ENCODE measurements at regions not wholly inside any gene's neighbourhood (a gene's known extent, or its start where the extent isn't known, plus 50 kb on each side); places are given as distances from the start of the nearest gene placed in this dataset.
A peak's percentile ranks its signal among the peaks of the same experiment; 100 is the strongest.

DNA sequence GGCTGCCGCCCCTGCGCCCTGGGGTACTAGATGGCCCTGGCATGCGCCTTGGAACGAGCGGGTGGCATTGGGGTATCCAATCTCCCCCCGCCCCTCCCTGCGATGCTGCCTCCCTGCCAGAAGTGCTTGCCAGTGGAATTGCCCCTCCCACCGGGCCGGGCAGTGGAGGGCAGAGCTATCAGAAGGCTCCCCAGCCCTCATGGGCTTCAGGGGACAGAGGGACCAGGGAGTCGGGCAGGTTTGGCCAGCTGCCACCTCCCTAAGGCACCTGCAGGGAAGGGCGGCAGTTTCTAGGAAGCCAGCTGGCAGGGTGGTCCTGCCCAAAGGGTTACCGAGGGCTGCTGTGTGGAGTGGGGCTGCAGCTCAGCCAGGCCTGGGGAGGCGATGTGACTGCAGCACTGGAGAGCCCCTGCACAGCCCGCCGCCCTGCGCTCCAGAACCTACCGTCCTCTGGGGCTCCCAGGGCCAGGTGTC, 52.8 kb upstream of the EGFL7 start:
- Histone ChIP-seq H3K4me1 (ENCODE audit: control insufficient read depth, insufficient read depth, low read length) (peaks cover 9% of the 10 kb centered on the region), H3K9me3 (ENCODE audit: control insufficient read depth, insufficient read depth, low read depth, low read length) (no peaks in the 10 kb centered on the region), H3K27ac (ENCODE audit: low read length) (no peak overlapping the region), H3K4me3 (ENCODE audit: low read depth in 2 of 2, low read length in 2 of 2) (no peak overlapping the region), H3K36me3 (ENCODE audit: control insufficient read depth, insufficient read depth, low read length) (no peaks in the 10 kb centered on the region), H3K27me3 (ENCODE audit: control insufficient read depth, insufficient read depth, low read length) (no peaks in the 10 kb centered on the region)
- in situ Hi-C loops (cut with HindIII; ENCODE audit: low pct_unique_long_range_greater_than_20kb, low sequenced_read_pairs) (no loop called here), intact Hi-C loops (cut with micrococcal nuclease; ENCODE audit: unreplicated experiment) (no loop called here)
- ATAC-seq = peak; percentile 18; the same call in 1 of the 2 replicates
- no TSS peak for BruUV-seq (replicated peaks)
- no peak for TF ChIP-seq TCF7L2 (IDR thresholded peaks at IDR 0.05; ENCODE audit: low read depth, low read length)
- TF ChIP-seq SIN3A (IDR thresholded peaks at IDR 0.05; ENCODE audit: borderline replicate concordance, insufficient read depth, low read depth, low read length) = no peak
- TF ChIP-seq, protein P1, sequence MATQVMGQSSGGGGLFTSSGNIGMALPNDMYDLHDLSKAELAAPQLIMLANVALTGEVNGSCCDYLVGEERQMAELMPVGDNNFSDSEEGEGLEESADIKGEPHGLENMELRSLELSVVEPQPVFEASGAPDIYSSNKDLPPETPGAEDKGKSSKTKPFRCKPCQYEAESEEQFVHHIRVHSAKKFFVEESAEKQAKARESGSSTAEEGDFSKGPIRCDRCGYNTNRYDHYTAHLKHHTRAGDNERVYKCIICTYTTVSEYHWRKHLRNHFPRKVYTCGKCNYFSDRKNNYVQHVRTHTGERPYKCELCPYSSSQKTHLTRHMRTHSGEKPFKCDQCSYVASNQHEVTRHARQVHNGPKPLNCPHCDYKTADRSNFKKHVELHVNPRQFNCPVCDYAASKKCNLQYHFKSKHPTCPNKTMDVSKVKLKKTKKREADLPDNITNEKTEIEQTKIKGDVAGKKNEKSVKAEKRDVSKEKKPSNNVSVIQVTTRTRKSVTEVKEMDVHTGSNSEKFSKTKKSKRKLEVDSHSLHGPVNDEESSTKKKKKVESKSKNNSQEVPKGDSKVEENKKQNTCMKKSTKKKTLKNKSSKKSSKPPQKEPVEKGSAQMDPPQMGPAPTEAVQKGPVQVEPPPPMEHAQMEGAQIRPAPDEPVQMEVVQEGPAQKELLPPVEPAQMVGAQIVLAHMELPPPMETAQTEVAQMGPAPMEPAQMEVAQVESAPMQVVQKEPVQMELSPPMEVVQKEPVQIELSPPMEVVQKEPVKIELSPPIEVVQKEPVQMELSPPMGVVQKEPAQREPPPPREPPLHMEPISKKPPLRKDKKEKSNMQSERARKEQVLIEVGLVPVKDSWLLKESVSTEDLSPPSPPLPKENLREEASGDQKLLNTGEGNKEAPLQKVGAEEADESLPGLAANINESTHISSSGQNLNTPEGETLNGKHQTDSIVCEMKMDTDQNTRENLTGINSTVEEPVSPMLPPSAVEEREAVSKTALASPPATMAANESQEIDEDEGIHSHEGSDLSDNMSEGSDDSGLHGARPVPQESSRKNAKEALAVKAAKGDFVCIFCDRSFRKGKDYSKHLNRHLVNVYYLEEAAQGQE (IDR thresholded peaks at IDR 0.05; ENCODE audit: insufficient read depth in 1 of 2, low read depth in 2 of 2, low read length in 1 of 2) = no peak
- TF ChIP-seq, protein P2, sequence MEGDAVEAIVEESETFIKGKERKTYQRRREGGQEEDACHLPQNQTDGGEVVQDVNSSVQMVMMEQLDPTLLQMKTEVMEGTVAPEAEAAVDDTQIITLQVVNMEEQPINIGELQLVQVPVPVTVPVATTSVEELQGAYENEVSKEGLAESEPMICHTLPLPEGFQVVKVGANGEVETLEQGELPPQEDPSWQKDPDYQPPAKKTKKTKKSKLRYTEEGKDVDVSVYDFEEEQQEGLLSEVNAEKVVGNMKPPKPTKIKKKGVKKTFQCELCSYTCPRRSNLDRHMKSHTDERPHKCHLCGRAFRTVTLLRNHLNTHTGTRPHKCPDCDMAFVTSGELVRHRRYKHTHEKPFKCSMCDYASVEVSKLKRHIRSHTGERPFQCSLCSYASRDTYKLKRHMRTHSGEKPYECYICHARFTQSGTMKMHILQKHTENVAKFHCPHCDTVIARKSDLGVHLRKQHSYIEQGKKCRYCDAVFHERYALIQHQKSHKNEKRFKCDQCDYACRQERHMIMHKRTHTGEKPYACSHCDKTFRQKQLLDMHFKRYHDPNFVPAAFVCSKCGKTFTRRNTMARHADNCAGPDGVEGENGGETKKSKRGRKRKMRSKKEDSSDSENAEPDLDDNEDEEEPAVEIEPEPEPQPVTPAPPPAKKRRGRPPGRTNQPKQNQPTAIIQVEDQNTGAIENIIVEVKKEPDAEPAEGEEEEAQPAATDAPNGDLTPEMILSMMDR (IDR thresholded peaks at IDR 0.05) = no peak
- TF ChIP-seq POLR2AphosphoS5 (IDR thresholded peaks at IDR 0.05; ENCODE audit: low read depth, low read length) = no peak
- CTCF ChIA-PET = interaction anchor here (0.6 kb wide), 1 partner anchor 15 kb away, joined by 3 read pairs; no protein-coding TSS in a partner anchor
- DNase-seq (ENCODE audit: low read depth, low spot score) = no peak
- POLR2A ChIA-PET = no interaction called here

- ATAC-seq (no peak), DNase-seq (ENCODE audit: low read depth, low spot score) (no peak)
- no TSS peak for BruUV-seq (replicated peaks)
- Histone ChIP-seq H3K27ac (ENCODE audit: low read length) (no peak overlapping the region), H3K27me3 (ENCODE audit: control insufficient read depth, insufficient read depth, low read length) (no peaks in the 10 kb centered on the region), H3K4me3 (ENCODE audit: low read depth in 2 of 2, low read length in 2 of 2) (no peak overlapping the region), H3K4me1 (ENCODE audit: control insufficient read depth, insufficient read depth, low read length) (peaks cover 9% of the 10 kb centered on the region), H3K36me3 (ENCODE audit: control insufficient read depth, insufficient read depth, low read length) (no peaks in the 10 kb centered on the region), H3K9me3 (ENCODE audit: control insufficient read depth, insufficient read depth, low read depth, low read length) (no peaks in the 10 kb centered on the region)
- in situ Hi-C loops (cut with HindIII; ENCODE audit: low pct_unique_long_range_greater_than_20kb, low sequenced_read_pairs) = no loop called here
- ChIA-PET POLR2A (no interaction called here), CTCF (no interaction called here)
- TF ChIP-seq, protein P1 (IDR thresholded peaks at IDR 0.05; ENCODE audit: insufficient read depth in 1 of 2, low read depth in 2 of 2, low read length in 1 of 2) = no peak
- TF ChIP-seq TCF7L2 (IDR thresholded peaks at IDR 0.05; ENCODE audit: low read depth, low read length) (no peak), POLR2AphosphoS5 (IDR thresholded peaks at IDR 0.05; ENCODE audit: low read depth, low read length) (no peak)
- TF ChIP-seq, protein P2 (IDR thresholded peaks at IDR 0.05) = no peak
- intact Hi-C loops (cut with micrococcal nuclease; ENCODE audit: unreplicated experiment) = no loop called here
Observed at GRCh38 chr9:136609160-136609475, 53.6 kb upstream of the EGFL7 start.

Data from Panc1 (cell line).